ENCODE measurements at regions not wholly inside any gene's neighbourhood (a gene's known extent, or its start where the extent isn't known, plus 50 kb on each side); places are given as distances from the start of the nearest gene placed in this dataset.

GRCh38 chr1:184322253-184322652, 64.6 kb upstream of the C1orf21 start:
- ATAC-seq (replicated peaks) = no peak

GRCh38 chr1:184324972-184325371, 61.9 kb upstream of the C1orf21 start:
- Mint-ChIP-seq H3K36me3 (ENCODE audit: low read depth) (no peaks in the 10 kb centered on the region), H3K27ac (no peak overlapping the region), H3K27me3 (peaks cover 22% of the 10 kb centered on the region), H3K4me1 (no peaks in the 10 kb centered on the region), H3K9me3 (no peaks in the 10 kb centered on the region), H3K4me3 (no peak overlapping the region)
- no peak for ATAC-seq (replicated peaks)

More at GRCh38 chr1:184322253-184322652, 64.6 kb upstream of the C1orf21 start:
- Mint-ChIP-seq H3K36me3 (ENCODE audit: low read depth) (no peaks in the 10 kb centered on the region), H3K27ac (no peak overlapping the region), H3K4me1 (no peaks in the 10 kb centered on the region), H3K27me3 (peaks cover 18% of the 10 kb centered on the region), H3K9me3 (no peaks in the 10 kb centered on the region), H3K4me3 (no peak overlapping the region)

- H3K27ac Mint-ChIP-seq = no peak overlapping the region
- H3K4me1 Mint-ChIP-seq = no peaks in the 10 kb centered on the region
- ATAC-seq (replicated peaks) = no peak
- no peaks in the 10 kb centered on the region for H3K36me3 Mint-ChIP-seq (ENCODE audit: low read depth)
- H3K9me3 Mint-ChIP-seq = no peaks in the 10 kb centered on the region
- no peak overlapping the region for H3K4me3 Mint-ChIP-seq
- peaks cover 29% of the 10 kb centered on the region for H3K27me3 Mint-ChIP-seq
Observed at GRCh38 chr1:184326278-184326677, 60.6 kb upstream of the C1orf21 start.

GRCh38 chr1:184329245-184329953, 57.4 kb upstream of the C1orf21 start:
- Mint-ChIP-seq H3K36me3 (ENCODE audit: low read depth) (no peaks in the 10 kb centered on the region), H3K9me3 (no peaks in the 10 kb centered on the region), H3K4me1 (no peaks in the 10 kb centered on the region), H3K27ac (no peak overlapping the region), H3K27me3 (peaks cover 31% of the 10 kb centered on the region), H3K4me3 (no peak overlapping the region)
- ATAC-seq (replicated peaks) = no peak

GRCh38 chr1:184329962-184330868, 56.6 kb upstream of the C1orf21 start:
- no peak for ATAC-seq (replicated peaks)
- Mint-ChIP-seq H3K36me3 (ENCODE audit: low read depth) (no peaks in the 10 kb centered on the region), H3K4me3 (no peak overlapping the region), H3K27ac (no peak overlapping the region), H3K4me1 (no peaks in the 10 kb centered on the region), H3K27me3 (peaks cover 31% of the 10 kb centered on the region), H3K9me3 (no peaks in the 10 kb centered on the region)

- no peak overlapping the region for H3K27ac Mint-ChIP-seq
- no peaks in the 10 kb centered on the region for H3K36me3 Mint-ChIP-seq (ENCODE audit: low read depth)
- H3K27me3 Mint-ChIP-seq = peaks cover 27% of the 10 kb centered on the region
- no peaks in the 10 kb centered on the region for H3K9me3 Mint-ChIP-seq
- ATAC-seq (replicated peaks) = no peak
- no peak overlapping the region for H3K4me3 Mint-ChIP-seq
- H3K4me1 Mint-ChIP-seq = no peaks in the 10 kb centered on the region
Observed at GRCh38 chr1:184330875-184331274, 56.0 kb upstream of the C1orf21 start.

All from activated T-helper 17 cell treated with anti-CD3 and anti-CD28 coated beads, Interleukin-2, amount 50 U/mL, for 72 hours (primary cell).